ENCODE measurements at regions not wholly inside any gene's neighbourhood (a gene's known extent, or its start where the extent isn't known, plus 50 kb on each side); places are given as distances from the start of the nearest gene placed in this dataset.

GRCh38 chr12:107219301-107219700 is 126.0 kb upstream of the CRY1 start:
- TF ChIP-seq POLR2AphosphoS5 (IDR thresholded peaks at IDR 0.05; ENCODE audit: insufficient read depth, low read depth, low read length) (no peak), CTCF (IDR thresholded peaks at IDR 0.05; ENCODE audit: extremely low read depth in 1 of 2, insufficient read depth in 1 of 2, low read depth in 1 of 2, low read length in 2 of 2) (no peak), POLR2A (IDR thresholded peaks at IDR 0.05; ENCODE audit: low read depth, low read length) (no peak), GATA2 (IDR thresholded peaks at IDR 0.05; ENCODE audit: insufficient read depth, insufficient read length, low read depth, low read length) (no peak), EZH2 (IDR thresholded peaks at IDR 0.05; ENCODE audit: borderline replicate concordance, low read depth, low read length, severe bottlenecking) (no peak), MYC (IDR thresholded peaks at IDR 0.05; ENCODE audit: low read depth, low read length) (no peak), FOS (IDR thresholded peaks at IDR 0.05; ENCODE audit: borderline replicate concordance, insufficient read depth, low read length) (no peak)
